GM12865 (cell line): ENCODE measurements at regions not wholly inside any gene's neighbourhood (a gene's known extent, or its start where the extent isn't known, plus 50 kb on each side); places are given as distances from the start of the nearest gene placed in this dataset.
A peak's percentile ranks its signal among the peaks of the same experiment; 100 is the strongest.
"Not testable (repeated sequence)": the region's sequence is repeated elsewhere in the genome, so short reads cannot be mapped to it uniquely, and the experiment has no call there.

Experiments
- DNase-seq: peaks from one replicate; pipeline ENCODE4 v3.0.0; 2010; ENCODE audit warnings: low read depth
- H3K4me3 ChIP-seq: 2 replicates; pipeline ENCODE4 v1.5.1; 2011; ENCODE audit warnings: mild to moderate bottlenecking, low read depth, low read length, control low read depth
- TF ChIP-seq, protein P1 (sequence below): IDR thresholded peaks from 2 replicates; pipeline ENCODE4 v1.5.1; 2011; ENCODE audit warnings: low read length, control low read depth, low read depth, inconsistent platforms; ENCODE audit not compliant: insufficient read depth; ENCODE audit errors: missing control alignments

- no peak for DNase-seq
- TF ChIP-seq, protein P1, sequence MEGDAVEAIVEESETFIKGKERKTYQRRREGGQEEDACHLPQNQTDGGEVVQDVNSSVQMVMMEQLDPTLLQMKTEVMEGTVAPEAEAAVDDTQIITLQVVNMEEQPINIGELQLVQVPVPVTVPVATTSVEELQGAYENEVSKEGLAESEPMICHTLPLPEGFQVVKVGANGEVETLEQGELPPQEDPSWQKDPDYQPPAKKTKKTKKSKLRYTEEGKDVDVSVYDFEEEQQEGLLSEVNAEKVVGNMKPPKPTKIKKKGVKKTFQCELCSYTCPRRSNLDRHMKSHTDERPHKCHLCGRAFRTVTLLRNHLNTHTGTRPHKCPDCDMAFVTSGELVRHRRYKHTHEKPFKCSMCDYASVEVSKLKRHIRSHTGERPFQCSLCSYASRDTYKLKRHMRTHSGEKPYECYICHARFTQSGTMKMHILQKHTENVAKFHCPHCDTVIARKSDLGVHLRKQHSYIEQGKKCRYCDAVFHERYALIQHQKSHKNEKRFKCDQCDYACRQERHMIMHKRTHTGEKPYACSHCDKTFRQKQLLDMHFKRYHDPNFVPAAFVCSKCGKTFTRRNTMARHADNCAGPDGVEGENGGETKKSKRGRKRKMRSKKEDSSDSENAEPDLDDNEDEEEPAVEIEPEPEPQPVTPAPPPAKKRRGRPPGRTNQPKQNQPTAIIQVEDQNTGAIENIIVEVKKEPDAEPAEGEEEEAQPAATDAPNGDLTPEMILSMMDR, result no peak
- no peak overlapping the region for H3K4me3 ChIP-seq
These were observed 1049.0 kb downstream of the OLFM4 start for GRCh38 chr13:54077569-54077968.

GRCh38 chr13:54078271-54078870 is 1049.8 kb downstream of the OLFM4 start:
- TF ChIP-seq, protein P1, result no peak
- H3K4me3 ChIP-seq, result no peak overlapping the region
- DNase-seq, result no peak

- not testable (repeated sequence) for H3K4me3 ChIP-seq, DNase-seq
These were observed 1053.7 kb downstream of the OLFM4 start for GRCh38 chr13:54082309-54082708.

DNA sequence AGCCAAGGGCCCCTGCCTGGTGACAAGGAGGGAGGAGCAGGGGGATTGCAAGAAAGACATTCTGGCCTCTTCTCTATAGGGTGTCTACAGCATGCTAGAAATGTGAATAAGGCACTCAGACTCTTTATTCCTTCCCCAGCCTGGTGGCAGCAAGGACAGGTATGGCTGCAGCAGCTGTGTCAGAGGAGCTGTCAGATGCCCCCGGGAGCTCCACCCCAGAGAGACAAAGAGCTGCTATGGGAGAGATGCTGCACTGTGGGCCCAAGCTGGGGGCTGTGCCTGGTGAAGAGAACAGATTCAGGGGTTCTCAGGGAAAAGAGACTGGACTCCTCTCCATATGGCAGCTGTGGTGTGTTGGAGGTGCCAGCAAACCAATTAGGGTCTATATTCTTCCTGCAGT is 1063.3 kb downstream of the OLFM4 start:
- no peak overlapping the region for H3K4me3 ChIP-seq
- DNase-seq, result no peak
- TF ChIP-seq, protein P1, result no peak

GRCh38 chr13:54092686-54093085 is 1064.1 kb downstream of the OLFM4 start:
- TF ChIP-seq, protein P1, result no peak
- DNase-seq, result peak; percentile 0
- no peak overlapping the region for H3K4me3 ChIP-seq

DNA sequence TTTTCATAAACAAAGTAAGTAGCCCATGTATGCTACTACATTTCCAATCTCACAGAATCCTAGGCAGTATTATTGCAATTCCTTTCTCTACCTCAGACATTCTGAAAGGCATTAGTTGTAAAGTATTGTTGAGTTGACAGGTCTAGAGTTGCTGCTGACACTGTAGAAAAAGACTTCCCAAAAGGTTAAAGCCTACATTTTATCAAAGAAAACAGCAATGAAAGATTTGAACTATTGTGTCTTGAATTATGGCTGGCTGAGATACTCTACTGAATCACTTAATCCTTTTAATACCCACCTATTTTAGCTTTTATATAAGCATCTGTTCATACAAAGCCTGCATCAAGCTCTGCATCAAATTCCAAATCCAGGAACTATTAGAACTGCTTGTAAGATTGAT is 1082.0 kb downstream of the OLFM4 start:
- DNase-seq, result no peak
- TF ChIP-seq, protein P1, result no peak
- H3K4me3 ChIP-seq, result no peak overlapping the region

DNA sequence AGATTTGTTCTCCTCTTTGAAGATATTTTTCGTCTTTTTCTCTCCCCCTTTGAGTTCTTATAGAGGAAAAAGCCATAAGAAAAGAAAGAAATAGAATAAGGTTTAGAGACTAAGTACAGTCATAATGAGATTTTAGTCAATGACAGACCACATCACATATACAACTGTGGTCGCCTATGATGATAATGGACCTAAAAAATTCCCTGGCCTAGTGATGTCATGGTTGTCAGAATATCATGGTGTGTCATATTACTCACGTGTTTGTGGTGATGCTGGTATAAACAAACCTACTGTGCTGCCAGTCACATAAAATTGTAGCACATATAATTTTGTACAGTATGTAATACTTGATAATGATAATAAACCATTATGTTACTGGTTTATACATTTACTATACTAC is 1096.1 kb downstream of the OLFM4 start:
- H3K4me3 ChIP-seq, result no peak overlapping the region
- DNase-seq, result no peak
- TF ChIP-seq, protein P1, result no peak

DNA sequence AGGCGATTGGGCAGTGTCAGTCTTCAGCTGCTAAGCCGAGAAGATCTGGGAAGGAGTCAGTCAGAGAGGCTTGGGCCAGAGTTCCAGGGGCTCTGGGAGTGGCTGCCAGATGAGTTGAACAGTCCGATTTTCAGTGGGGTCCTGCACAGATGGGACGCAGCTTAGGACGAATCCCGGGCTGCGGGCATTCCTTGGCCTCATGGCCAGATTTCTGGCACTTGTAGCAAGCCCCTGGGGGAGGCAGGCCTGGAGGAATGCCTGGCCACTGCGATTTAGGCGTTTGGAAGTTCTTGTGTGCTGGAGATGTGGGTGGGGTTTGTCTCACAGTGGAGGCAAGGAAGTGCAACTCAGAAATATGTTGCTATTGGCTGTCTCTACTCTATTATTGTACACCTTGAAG is 1102.3 kb downstream of the OLFM4 start:
- H3K4me3 ChIP-seq, DNase-seq: not testable (repeated sequence)

- not testable (repeated sequence) for H3K4me3 ChIP-seq, DNase-seq
These were observed 1102.8 kb downstream of the OLFM4 start for GRCh38 chr13:54131433-54131832.

GRCh38 chr13:54132127-54132526 is 1103.5 kb downstream of the OLFM4 start:
- not testable (repeated sequence) for DNase-seq, H3K4me3 ChIP-seq

DNA sequence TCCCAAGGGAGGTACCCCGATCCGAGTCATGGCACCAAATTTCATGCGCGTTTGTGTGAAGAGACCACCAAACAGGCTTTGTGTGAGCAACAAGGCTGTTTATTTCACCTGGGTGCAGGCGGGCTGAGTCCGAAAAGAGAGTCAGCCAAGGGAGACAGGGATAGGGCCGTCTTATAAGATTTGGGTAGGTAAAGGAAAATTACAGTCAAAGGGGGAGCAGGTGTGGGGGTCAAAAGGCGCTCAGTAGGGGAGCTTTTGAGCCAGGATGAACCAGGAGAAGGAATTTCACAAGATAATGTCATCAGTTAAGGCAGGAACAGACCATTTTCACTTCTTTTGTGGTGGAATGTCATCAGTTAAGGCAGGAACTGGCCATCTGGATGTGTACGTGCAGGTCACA is 1104.1 kb downstream of the OLFM4 start:
- H3K4me3 ChIP-seq, DNase-seq: not testable (repeated sequence)
